HL-60 (cell line): ENCODE measurements at regions not wholly inside any gene's neighbourhood (a gene's known extent, or its start where the extent isn't known, plus 50 kb on each side); places are given as distances from the start of the nearest gene placed in this dataset.

Experiments used
- POLR2AphosphoS5 ChIP-seq: IDR thresholded peaks from 2 replicates; pipeline ENCODE4 v1.6.1; 2012; ENCODE audit warnings: low read depth
- TF ChIP-seq, protein P1 (sequence below): IDR thresholded peaks from one replicate; pipeline ENCODE4 v1.5.1; 2011; ENCODE audit warnings: low read length, control low read depth, inconsistent platforms; ENCODE audit not compliant: insufficient read depth

DNA sequence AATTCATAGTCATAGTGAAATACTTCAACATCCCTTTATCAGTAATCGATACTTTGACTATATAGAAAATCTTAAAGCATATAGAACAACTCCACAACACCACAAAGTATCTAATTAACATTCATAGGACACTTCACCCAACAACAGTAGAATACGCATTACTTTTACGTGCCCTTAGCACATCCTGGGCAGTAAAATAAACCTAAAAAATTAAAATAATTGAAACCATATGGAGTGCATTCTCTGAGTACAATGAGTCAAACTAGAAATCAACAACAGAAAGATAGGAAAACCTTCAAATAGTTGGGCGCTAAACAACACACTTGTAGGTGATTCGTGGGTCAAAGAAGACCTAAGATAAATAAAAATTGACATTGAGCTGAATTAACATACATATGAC, 442.9 kb downstream of the SUCLG1 start:
- TF ChIP-seq POLR2AphosphoS5: no peak
- TF ChIP-seq, protein P1, sequence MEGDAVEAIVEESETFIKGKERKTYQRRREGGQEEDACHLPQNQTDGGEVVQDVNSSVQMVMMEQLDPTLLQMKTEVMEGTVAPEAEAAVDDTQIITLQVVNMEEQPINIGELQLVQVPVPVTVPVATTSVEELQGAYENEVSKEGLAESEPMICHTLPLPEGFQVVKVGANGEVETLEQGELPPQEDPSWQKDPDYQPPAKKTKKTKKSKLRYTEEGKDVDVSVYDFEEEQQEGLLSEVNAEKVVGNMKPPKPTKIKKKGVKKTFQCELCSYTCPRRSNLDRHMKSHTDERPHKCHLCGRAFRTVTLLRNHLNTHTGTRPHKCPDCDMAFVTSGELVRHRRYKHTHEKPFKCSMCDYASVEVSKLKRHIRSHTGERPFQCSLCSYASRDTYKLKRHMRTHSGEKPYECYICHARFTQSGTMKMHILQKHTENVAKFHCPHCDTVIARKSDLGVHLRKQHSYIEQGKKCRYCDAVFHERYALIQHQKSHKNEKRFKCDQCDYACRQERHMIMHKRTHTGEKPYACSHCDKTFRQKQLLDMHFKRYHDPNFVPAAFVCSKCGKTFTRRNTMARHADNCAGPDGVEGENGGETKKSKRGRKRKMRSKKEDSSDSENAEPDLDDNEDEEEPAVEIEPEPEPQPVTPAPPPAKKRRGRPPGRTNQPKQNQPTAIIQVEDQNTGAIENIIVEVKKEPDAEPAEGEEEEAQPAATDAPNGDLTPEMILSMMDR: no peak
